Type B pancreatic cell (in vitro differentiated cells): ENCODE measurements at regions not wholly inside any gene's neighbourhood (a gene's known extent, or its start where the extent isn't known, plus 50 kb on each side); places are given as distances from the start of the nearest gene placed in this dataset.

Experiments used
- DNase-seq: peaks from one replicate; pipeline ENCODE4 v3.0.0; 2021; ENCODE audit warnings: mixed read lengths; ENCODE audit not compliant: unreplicated experiment; ENCODE audit errors: extremely low spot score
- H3K27ac Mint-ChIP-seq: 2 replicates; pipeline ENCODE4 v1.8.0; 2021; ENCODE audit warnings: mild to moderate bottlenecking, mixed read lengths
- H3K27me3 Mint-ChIP-seq: 2 replicates; pipeline ENCODE4 v1.8.0; 2021; ENCODE audit warnings: mixed read lengths
- H3K36me3 Mint-ChIP-seq: 2 replicates; pipeline ENCODE4 v1.8.0; 2021; ENCODE audit warnings: mixed read lengths
- H3K4me1 Mint-ChIP-seq: one replicate; pipeline ENCODE4 v1.8.0; 2021; ENCODE audit warnings: mixed read lengths; ENCODE audit not compliant: unreplicated experiment
- H3K4me3 Mint-ChIP-seq: 2 replicates; pipeline ENCODE4 v1.8.0; 2021; ENCODE audit warnings: mild to moderate bottlenecking, mixed read lengths
- H3K9me3 Mint-ChIP-seq: 2 replicates; pipeline ENCODE4 v1.8.0; 2021; ENCODE audit warnings: mixed read lengths
- CTCF ChIP-seq: fragments of 200-600 bp; sonication (generic); conservative IDR thresholded peaks from 2 replicates; pipeline ENCODE4 v1.5.0; 2021; ENCODE audit warnings: antibody characterized with exemption, mild to moderate bottlenecking

- H3K4me1 Mint-ChIP-seq: no peaks in the 10 kb centered on the region
- H3K27me3 Mint-ChIP-seq: no peaks in the 10 kb centered on the region
- peak; percentile 42 for DNase-seq
- H3K36me3 Mint-ChIP-seq: peaks cover 91% of the 10 kb centered on the region
- no peak overlapping the region for H3K4me3 Mint-ChIP-seq
- H3K9me3 Mint-ChIP-seq: peaks cover 37% of the 10 kb centered on the region
- TF ChIP-seq CTCF: no peak
- no peak overlapping the region for H3K27ac Mint-ChIP-seq
These were observed 105.7 kb downstream of the SNRPN start for GRCh38 chr15:25060472-25060803.

- no peak overlapping the region for H3K4me3 Mint-ChIP-seq
- H3K36me3 Mint-ChIP-seq: peaks cover 91% of the 10 kb centered on the region
- no peaks in the 10 kb centered on the region for H3K4me1 Mint-ChIP-seq
- H3K27me3 Mint-ChIP-seq: no peaks in the 10 kb centered on the region
- peaks cover 38% of the 10 kb centered on the region for H3K9me3 Mint-ChIP-seq
- DNase-seq: no peak
- no peak for TF ChIP-seq CTCF
- no peak overlapping the region for H3K27ac Mint-ChIP-seq
These were observed 106.3 kb downstream of the SNRPN start for GRCh38 chr15:25060996-25061620.

- TF ChIP-seq CTCF: no peak
- H3K27me3 Mint-ChIP-seq: no peaks in the 10 kb centered on the region
- H3K36me3 Mint-ChIP-seq: peaks cover 94% of the 10 kb centered on the region
- no peak overlapping the region for H3K4me3 Mint-ChIP-seq
- no peak overlapping the region for H3K27ac Mint-ChIP-seq
- H3K9me3 Mint-ChIP-seq: peaks cover 43% of the 10 kb centered on the region
- H3K4me1 Mint-ChIP-seq: no peaks in the 10 kb centered on the region
- DNase-seq: no peak
These were observed 107.2 kb downstream of the SNRPN start for GRCh38 chr15:25061808-25062550.

- H3K27me3 Mint-ChIP-seq: no peaks in the 10 kb centered on the region
- no peaks in the 10 kb centered on the region for H3K4me1 Mint-ChIP-seq
- peaks cover 94% of the 10 kb centered on the region for H3K36me3 Mint-ChIP-seq
- no peak overlapping the region for H3K4me3 Mint-ChIP-seq
- no peak for TF ChIP-seq CTCF
- no peak for DNase-seq
- H3K27ac Mint-ChIP-seq: no peak overlapping the region
- H3K9me3 Mint-ChIP-seq: peaks cover 45% of the 10 kb centered on the region
These were observed 108.0 kb downstream of the SNRPN start for GRCh38 chr15:25062551-25063430.

GRCh38 chr15:25065286-25065685 is 110.5 kb downstream of the SNRPN start:
- H3K9me3 Mint-ChIP-seq: peaks cover 42% of the 10 kb centered on the region
- peaks cover 96% of the 10 kb centered on the region for H3K36me3 Mint-ChIP-seq
- no peak for DNase-seq
- H3K4me3 Mint-ChIP-seq: no peak overlapping the region
- H3K27me3 Mint-ChIP-seq: no peaks in the 10 kb centered on the region
- no peak for TF ChIP-seq CTCF
- H3K27ac Mint-ChIP-seq: no peak overlapping the region
- no peaks in the 10 kb centered on the region for H3K4me1 Mint-ChIP-seq
